Gastroesophageal sphincter (tissue), 4 donors: ENCODE measurements at regions not wholly inside any gene's neighbourhood (a gene's known extent, or its start where the extent isn't known, plus 50 kb on each side); places are given as distances from the start of the nearest gene placed in this dataset.

ENCODE experiments used
- ATAC-seq: fragments of 150-250 bp; one replicate; pipeline ENCODE4 v1.9.1; 2016; ENCODE audit warnings: mild to moderate bottlenecking, moderate library complexity
- H3K27ac ChIP-seq, 4 donors: fragments of 200-600 bp; sonication (generic) in 3 of 4; 1 replicate in 3 of 4; 2 replicates in 1 of 4; pipeline ENCODE4 v1.5.1; 2016 to 2019
- H3K27me3 ChIP-seq: fragments of 200-600 bp; sonication (generic); one replicate; pipeline ENCODE4 v1.5.1; 2019
- H3K36me3 ChIP-seq, 2 donors: fragments of 200-600 bp; sonication (generic); one replicate each; pipeline ENCODE4 v1.5.1; 2019; ENCODE audit warnings: control low read depth in 1 of 2
- H3K4me1 ChIP-seq, 3 donors: fragments of 200-600 bp; sonication (generic); 1 replicate in 2 of 3; 2 replicates in 1 of 3; pipeline ENCODE4 v1.5.1; 2016 to 2019; ENCODE audit warnings: control low read depth in 2 of 3
- H3K4me3 ChIP-seq, 2 donors: fragments of 200-600 bp; sonication (generic); one replicate each; pipeline ENCODE4 v1.5.1; 2019; ENCODE audit warnings: mild to moderate bottlenecking in 1 of 2, moderate library complexity in 1 of 2
- H3K9me3 ChIP-seq, 3 donors: fragments of 200-600 bp; sonication (generic); one replicate each; pipeline ENCODE4 v1.5.1; 2017 to 2019; ENCODE audit warnings: control low read depth in 2 of 3
- CTCF ChIP-seq, 4 experiments: fragments of 200-600 bp in 2 of 4; fragments of 450-650 bp in 2 of 4; sonication (generic) in 1 of 4; IDR thresholded peaks; one replicate each; pipeline ENCODE4 v1.5.1; 2017 to 2019; ENCODE audit warnings: antibody characterized with exemption in 4 of 4, mild to moderate bottlenecking in 2 of 4, moderate library complexity in 2 of 4
- EP300 ChIP-seq: sonication (generic); formaldehyde crosslinking; IDR thresholded peaks from one replicate; pipeline ENCODE4 v1.6.1; 2017; ENCODE audit warnings: antibody characterized with exemption, mild to moderate bottlenecking
- POLR2A ChIP-seq, 2 donors: fragments of 450-650 bp; IDR thresholded peaks; one replicate each; pipeline ENCODE4 v1.6.1; 2017; ENCODE audit warnings: antibody characterized with exemption in 2 of 2, mild to moderate bottlenecking in 2 of 2, moderate library complexity in 1 of 2
- POLR2AphosphoS5 ChIP-seq: sonication (generic); formaldehyde crosslinking; IDR thresholded peaks from one replicate; pipeline ENCODE4 v1.6.1; 2017; ENCODE audit warnings: antibody characterized with exemption
- WGBS, 2 donors: methylation state at CpG; one replicate each; pipeline ENCODE4 v1.1.5; 2018; ENCODE audit warnings: low coverage in 1 of 2; 5-methylcytosine and 5-hydroxymethylcytosine counted together

- Histone ChIP-seq H3K36me3 (no peaks in the 10 kb centered on the region), H3K27ac (no peak overlapping the region), H3K4me3 (no peak overlapping the region), H3K27me3 (peaks cover 10% of the 10 kb centered on the region), H3K9me3 (no peaks in the 10 kb centered on the region), H3K4me1 (no peaks in the 10 kb centered on the region)
- WGBS, 2 donors, result 66 to 82% methylated on average over 3 of the region's 3 CpGs
- TF ChIP-seq EP300 (no peak), POLR2A (IDR thresholded peaks at IDR 0.05) (no peak), POLR2AphosphoS5 (no peak), CTCF (IDR thresholded peaks at IDR 0.05) (no peak)
- ATAC-seq, result no peak
These were observed 220.5 kb upstream of the ATP5MC3 start for GRCh38 chr2:175401956-175402469.

- no peaks in the 10 kb centered on the region for H3K4me1 ChIP-seq
- peaks cover 10% of the 10 kb centered on the region for H3K27me3 ChIP-seq
- H3K4me3 ChIP-seq, result no peak overlapping the region
- 74 to 85% methylated on average over 3 to 4 of the region's 6 CpGs for WGBS, 2 donors
- TF ChIP-seq POLR2A (IDR thresholded peaks at IDR 0.05) (no peak), EP300 (no peak), CTCF (IDR thresholded peaks at IDR 0.05) (no peak), POLR2AphosphoS5 (no peak)
- H3K36me3 ChIP-seq, result no peaks in the 10 kb centered on the region
- ATAC-seq, result no peak
- no peaks in the 10 kb centered on the region for H3K9me3 ChIP-seq
- no peak overlapping the region for H3K27ac ChIP-seq
These were observed 219.5 kb upstream of the ATP5MC3 start for GRCh38 chr2:175400975-175401374.

- Histone ChIP-seq H3K36me3 (no peaks in the 10 kb centered on the region), H3K4me1 (no peaks in the 10 kb centered on the region), H3K9me3 (no peaks in the 10 kb centered on the region), H3K27me3 (peaks cover 10% of the 10 kb centered on the region), H3K4me3 (no peak overlapping the region), H3K27ac (no peak overlapping the region)
- WGBS, 2 donors, result 65 to 80% methylated on average over 4 of the region's 4 CpGs
- ATAC-seq, result no peak
- TF ChIP-seq EP300, result no peak
- TF ChIP-seq POLR2A (IDR thresholded peaks at IDR 0.05), result no peak
- no peak for TF ChIP-seq POLR2AphosphoS5
- no peak for TF ChIP-seq CTCF (IDR thresholded peaks at IDR 0.05)
These were observed 217.8 kb upstream of the ATP5MC3 start for GRCh38 chr2:175399326-175399725.

GRCh38 chr2:175398848-175399247 is 217.3 kb upstream of the ATP5MC3 start:
- 43 to 82% methylated on average over 2 to 6 of the region's 6 CpGs for WGBS, 2 donors

More at GRCh38 chr2:175398848-175399247, 217.3 kb upstream of the ATP5MC3 start:
- no peak for ATAC-seq
- Histone ChIP-seq H3K27me3 (peaks cover 10% of the 10 kb centered on the region), H3K36me3 (no peaks in the 10 kb centered on the region), H3K27ac (no peak overlapping the region), H3K4me1 (no peaks in the 10 kb centered on the region), H3K4me3 (no peak overlapping the region), H3K9me3 (no peaks in the 10 kb centered on the region)
- TF ChIP-seq POLR2AphosphoS5 (no peak), POLR2A (IDR thresholded peaks at IDR 0.05) (no peak), EP300 (no peak), CTCF (IDR thresholded peaks at IDR 0.05) (no peak)
